ENCODE measurements at regions not wholly inside any gene's neighbourhood (a gene's known extent, or its start where the extent isn't known, plus 50 kb on each side); places are given as distances from the start of the nearest gene placed in this dataset.

DNA sequence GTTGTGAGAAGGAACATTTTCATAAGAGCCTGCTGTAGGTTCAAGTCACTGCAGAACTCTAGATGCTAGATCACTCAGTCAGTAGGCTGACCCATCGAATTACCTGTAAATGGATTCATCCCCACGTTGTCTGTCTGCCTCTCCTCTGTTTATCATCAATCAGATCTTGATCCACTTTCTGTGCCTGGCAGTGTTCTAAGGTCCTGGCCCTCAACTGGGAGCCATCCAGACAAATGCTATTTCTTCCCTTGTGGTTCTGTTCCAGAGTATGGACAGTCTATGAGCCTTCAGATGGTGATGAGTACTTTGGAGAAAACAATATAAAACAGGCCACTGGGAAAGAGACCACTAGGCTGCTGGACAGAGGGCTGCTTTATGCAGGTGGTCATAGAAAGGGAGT, 699.4 kb upstream of the TMEM132C start:
- TF ChIP-seq GABPA (IDR thresholded peaks at IDR 0.05; ENCODE audit: low read depth) (no peak), POLR2AphosphoS5 (IDR thresholded peaks at IDR 0.05; ENCODE audit: low read depth) (no peak)
- no peaks in the 10 kb centered on the region for H3K27me3 ChIP-seq (ENCODE audit: insufficient read depth, poor library complexity, severe bottlenecking)
- no peak overlapping the region for H3K27ac ChIP-seq (replicated peaks)
- DNase-seq (ENCODE audit: low read depth in 1 of 2, low spot score in 1 of 2): no peak
- H3K4me3 ChIP-seq (replicated peaks; ENCODE audit: insufficient read depth, low read length): no peak overlapping the region

DNA sequence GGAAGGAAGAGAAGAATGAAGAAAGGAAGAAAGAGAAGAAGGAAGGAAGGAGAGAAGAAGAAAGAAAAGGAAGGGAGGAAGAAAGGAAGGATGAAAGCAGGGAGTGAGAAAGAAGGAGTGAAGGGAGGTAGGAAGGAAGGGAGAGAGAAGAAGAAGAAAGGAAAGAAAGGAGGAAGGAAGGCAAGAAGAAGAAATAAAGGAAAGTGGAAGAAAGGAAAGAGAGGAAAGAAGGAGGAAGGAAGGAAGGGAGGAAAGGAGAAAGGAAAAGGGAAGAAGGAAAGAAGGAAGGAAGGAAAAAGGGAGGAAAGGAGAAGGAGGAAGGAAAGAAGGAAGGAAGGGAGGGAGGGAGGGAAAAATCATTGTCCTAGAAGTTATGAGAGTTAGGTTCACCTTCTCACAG, 696.6 kb upstream of the TMEM132C start:
- no peak for TF ChIP-seq GABPA (IDR thresholded peaks at IDR 0.05; ENCODE audit: low read depth)
- TF ChIP-seq SPI1 (IDR thresholded peaks at IDR 0.05; ENCODE audit: borderline replicate concordance, low read depth): no peak
- no peak for TF ChIP-seq POLR2AphosphoS5 (IDR thresholded peaks at IDR 0.05; ENCODE audit: low read depth)
- TF ChIP-seq, protein P1, sequence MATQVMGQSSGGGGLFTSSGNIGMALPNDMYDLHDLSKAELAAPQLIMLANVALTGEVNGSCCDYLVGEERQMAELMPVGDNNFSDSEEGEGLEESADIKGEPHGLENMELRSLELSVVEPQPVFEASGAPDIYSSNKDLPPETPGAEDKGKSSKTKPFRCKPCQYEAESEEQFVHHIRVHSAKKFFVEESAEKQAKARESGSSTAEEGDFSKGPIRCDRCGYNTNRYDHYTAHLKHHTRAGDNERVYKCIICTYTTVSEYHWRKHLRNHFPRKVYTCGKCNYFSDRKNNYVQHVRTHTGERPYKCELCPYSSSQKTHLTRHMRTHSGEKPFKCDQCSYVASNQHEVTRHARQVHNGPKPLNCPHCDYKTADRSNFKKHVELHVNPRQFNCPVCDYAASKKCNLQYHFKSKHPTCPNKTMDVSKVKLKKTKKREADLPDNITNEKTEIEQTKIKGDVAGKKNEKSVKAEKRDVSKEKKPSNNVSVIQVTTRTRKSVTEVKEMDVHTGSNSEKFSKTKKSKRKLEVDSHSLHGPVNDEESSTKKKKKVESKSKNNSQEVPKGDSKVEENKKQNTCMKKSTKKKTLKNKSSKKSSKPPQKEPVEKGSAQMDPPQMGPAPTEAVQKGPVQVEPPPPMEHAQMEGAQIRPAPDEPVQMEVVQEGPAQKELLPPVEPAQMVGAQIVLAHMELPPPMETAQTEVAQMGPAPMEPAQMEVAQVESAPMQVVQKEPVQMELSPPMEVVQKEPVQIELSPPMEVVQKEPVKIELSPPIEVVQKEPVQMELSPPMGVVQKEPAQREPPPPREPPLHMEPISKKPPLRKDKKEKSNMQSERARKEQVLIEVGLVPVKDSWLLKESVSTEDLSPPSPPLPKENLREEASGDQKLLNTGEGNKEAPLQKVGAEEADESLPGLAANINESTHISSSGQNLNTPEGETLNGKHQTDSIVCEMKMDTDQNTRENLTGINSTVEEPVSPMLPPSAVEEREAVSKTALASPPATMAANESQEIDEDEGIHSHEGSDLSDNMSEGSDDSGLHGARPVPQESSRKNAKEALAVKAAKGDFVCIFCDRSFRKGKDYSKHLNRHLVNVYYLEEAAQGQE (IDR thresholded peaks at IDR 0.05; ENCODE audit: insufficient replicate concordance, low read depth): no peak
- TF ChIP-seq CTCF (IDR thresholded peaks at IDR 0.05; ENCODE audit: insufficient read depth, low read length): no peak
- no peak overlapping the region for H3K4me3 ChIP-seq (replicated peaks; ENCODE audit: insufficient read depth, low read length)
- DNase-seq (ENCODE audit: low read depth in 1 of 2, low spot score in 1 of 2): no peak
- no peak overlapping the region for H3K27ac ChIP-seq (replicated peaks)
- no peaks in the 10 kb centered on the region for H3K27me3 ChIP-seq (ENCODE audit: insufficient read depth, poor library complexity, severe bottlenecking)

GRCh38 chr12:127570793-127571360, 696.1 kb upstream of the TMEM132C start:
- TF ChIP-seq CTCF (IDR thresholded peaks at IDR 0.05; ENCODE audit: insufficient read depth, low read length) (no peak), POLR2AphosphoS5 (IDR thresholded peaks at IDR 0.05; ENCODE audit: low read depth) (no peak), GABPA (IDR thresholded peaks at IDR 0.05; ENCODE audit: low read depth) (no peak), SPI1 (IDR thresholded peaks at IDR 0.05; ENCODE audit: borderline replicate concordance, low read depth) (no peak)
- TF ChIP-seq, protein P1 (IDR thresholded peaks at IDR 0.05; ENCODE audit: insufficient replicate concordance, low read depth): no peak
- no peak overlapping the region for H3K4me3 ChIP-seq (replicated peaks; ENCODE audit: insufficient read depth, low read length)
- no peak overlapping the region for H3K27ac ChIP-seq (replicated peaks)
- H3K27me3 ChIP-seq (ENCODE audit: insufficient read depth, poor library complexity, severe bottlenecking): no peaks in the 10 kb centered on the region
- no peak for DNase-seq (ENCODE audit: low read depth in 1 of 2, low spot score in 1 of 2)

DNA sequence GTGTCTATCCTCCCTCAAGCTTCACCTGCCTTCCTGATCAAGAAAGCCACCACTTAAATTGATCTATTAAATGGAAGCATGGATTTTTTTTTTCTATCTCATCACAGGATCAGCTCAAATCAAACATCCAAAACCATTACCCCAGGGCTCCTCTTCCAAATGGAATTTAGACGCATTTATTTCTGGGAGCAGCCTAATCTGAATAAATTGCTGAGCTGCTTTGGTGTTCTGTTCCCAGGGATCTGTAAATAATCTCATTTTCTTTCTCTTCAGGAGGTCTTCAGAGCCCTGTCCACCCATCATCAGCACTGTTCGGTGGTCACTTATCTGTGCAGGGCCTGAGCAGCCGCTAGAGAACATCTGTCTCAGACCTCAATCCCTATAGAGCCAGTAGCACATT, 695.4 kb upstream of the TMEM132C start:
- TF ChIP-seq SPI1 (IDR thresholded peaks at IDR 0.05; ENCODE audit: borderline replicate concordance, low read depth) (no peak), CTCF (IDR thresholded peaks at IDR 0.05; ENCODE audit: insufficient read depth, low read length) (no peak), POLR2AphosphoS5 (IDR thresholded peaks at IDR 0.05; ENCODE audit: low read depth) (no peak)
- TF ChIP-seq, protein P1 (IDR thresholded peaks at IDR 0.05; ENCODE audit: insufficient replicate concordance, low read depth): no peak
- no peak for DNase-seq (ENCODE audit: low read depth in 1 of 2, low spot score in 1 of 2)
- Histone ChIP-seq H3K4me3 (replicated peaks; ENCODE audit: insufficient read depth, low read length) (no peak overlapping the region), H3K27ac (replicated peaks) (no peak overlapping the region), H3K27me3 (ENCODE audit: insufficient read depth, poor library complexity, severe bottlenecking) (no peaks in the 10 kb centered on the region)

Data from HL-60 (cell line).